ENCODE measurements at regions not wholly inside any gene's neighbourhood (a gene's known extent, or its start where the extent isn't known, plus 50 kb on each side); places are given as distances from the start of the nearest gene placed in this dataset.
A peak's percentile ranks its signal among the peaks of the same experiment; 100 is the strongest.

DNA sequence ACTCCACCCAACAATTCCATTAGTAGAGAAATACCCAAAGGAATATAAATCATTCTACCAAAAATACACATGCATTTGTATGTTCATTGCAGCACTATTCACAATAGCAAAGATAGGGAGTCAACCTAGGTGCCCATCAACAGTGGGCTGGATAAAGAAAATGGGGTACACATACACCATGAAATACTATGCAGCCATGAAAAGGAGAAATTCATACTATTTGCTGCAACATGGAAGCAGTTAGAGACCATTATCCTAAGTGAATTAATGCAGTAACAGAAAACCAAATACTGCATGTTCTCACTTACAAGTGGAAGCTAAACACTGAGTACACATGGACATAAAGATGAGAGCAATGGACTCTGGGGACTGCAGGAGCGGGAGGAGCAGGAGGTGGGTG is 72.4 kb upstream of the MBOAT1 start:
- TF ChIP-seq, protein P1, sequence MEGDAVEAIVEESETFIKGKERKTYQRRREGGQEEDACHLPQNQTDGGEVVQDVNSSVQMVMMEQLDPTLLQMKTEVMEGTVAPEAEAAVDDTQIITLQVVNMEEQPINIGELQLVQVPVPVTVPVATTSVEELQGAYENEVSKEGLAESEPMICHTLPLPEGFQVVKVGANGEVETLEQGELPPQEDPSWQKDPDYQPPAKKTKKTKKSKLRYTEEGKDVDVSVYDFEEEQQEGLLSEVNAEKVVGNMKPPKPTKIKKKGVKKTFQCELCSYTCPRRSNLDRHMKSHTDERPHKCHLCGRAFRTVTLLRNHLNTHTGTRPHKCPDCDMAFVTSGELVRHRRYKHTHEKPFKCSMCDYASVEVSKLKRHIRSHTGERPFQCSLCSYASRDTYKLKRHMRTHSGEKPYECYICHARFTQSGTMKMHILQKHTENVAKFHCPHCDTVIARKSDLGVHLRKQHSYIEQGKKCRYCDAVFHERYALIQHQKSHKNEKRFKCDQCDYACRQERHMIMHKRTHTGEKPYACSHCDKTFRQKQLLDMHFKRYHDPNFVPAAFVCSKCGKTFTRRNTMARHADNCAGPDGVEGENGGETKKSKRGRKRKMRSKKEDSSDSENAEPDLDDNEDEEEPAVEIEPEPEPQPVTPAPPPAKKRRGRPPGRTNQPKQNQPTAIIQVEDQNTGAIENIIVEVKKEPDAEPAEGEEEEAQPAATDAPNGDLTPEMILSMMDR (IDR thresholded peaks at IDR 0.05): no peak
- TF ChIP-seq POLR2AphosphoS5 (IDR thresholded peaks at IDR 0.05) (no peak), EP300 (IDR thresholded peaks at IDR 0.05) (no peak), POLR2A (IDR thresholded peaks at IDR 0.05) (no peak)
- WGBS, 2 donors: 100% methylated on average over 1 of the region's 1 CpG
- Histone ChIP-seq H3K27me3 (no peaks in the 10 kb centered on the region), H3K9me3 (no peaks in the 10 kb centered on the region), H3K4me3 (no peak overlapping the region), H3K4me1 (no peaks in the 10 kb centered on the region), H3K36me3 (no peaks in the 10 kb centered on the region), H3K27ac (no peak overlapping the region)
- ATAC-seq (ENCODE audit: low FRiP score in 2 of 2): no peak
- no peak for DNase-seq

DNA sequence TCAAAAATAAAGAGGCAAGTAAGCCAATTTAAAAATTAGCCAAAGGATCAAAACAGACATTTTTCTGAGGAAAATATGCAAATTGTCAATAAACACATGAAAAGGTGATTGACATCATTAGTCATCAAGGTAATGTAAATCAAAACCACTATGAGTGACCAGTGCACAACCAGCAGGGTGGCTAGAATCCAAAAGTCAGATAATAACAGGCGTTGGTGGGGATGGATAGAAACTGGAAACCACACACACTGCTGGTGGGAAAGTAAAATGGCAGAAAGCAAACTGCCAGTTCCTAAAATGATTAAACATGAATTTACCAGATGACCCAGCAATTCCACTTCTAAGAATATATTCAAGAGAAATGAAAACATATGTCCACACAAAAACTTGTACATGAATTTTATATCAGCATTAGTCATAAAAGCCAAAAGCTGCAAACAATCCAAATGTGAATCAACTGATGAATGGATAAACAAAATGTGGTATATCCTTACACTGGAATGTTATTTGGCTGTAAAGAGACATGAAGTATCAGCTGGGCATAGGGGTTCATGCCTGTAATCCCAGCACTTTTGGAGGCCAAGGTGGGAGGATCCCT is 74.8 kb upstream of the MBOAT1 start:
- no peaks in the 10 kb centered on the region for H3K27me3 ChIP-seq
- WGBS, 2 donors: 65 to 77% methylated on average over 1 of the region's 1 CpG
- no peaks in the 10 kb centered on the region for H3K4me1 ChIP-seq
- no peak overlapping the region for H3K27ac ChIP-seq
- no peak overlapping the region for H3K4me3 ChIP-seq
- TF ChIP-seq EP300 (IDR thresholded peaks at IDR 0.05) (no peak), POLR2AphosphoS5 (IDR thresholded peaks at IDR 0.05) (no peak), POLR2A (IDR thresholded peaks at IDR 0.05) (no peak)
- TF ChIP-seq, protein P1 (IDR thresholded peaks at IDR 0.05): no peak
- ATAC-seq (ENCODE audit: low FRiP score in 2 of 2): no peak
- DNase-seq: no peak
- no peaks in the 10 kb centered on the region for H3K36me3 ChIP-seq
- H3K9me3 ChIP-seq: no peaks in the 10 kb centered on the region

DNA sequence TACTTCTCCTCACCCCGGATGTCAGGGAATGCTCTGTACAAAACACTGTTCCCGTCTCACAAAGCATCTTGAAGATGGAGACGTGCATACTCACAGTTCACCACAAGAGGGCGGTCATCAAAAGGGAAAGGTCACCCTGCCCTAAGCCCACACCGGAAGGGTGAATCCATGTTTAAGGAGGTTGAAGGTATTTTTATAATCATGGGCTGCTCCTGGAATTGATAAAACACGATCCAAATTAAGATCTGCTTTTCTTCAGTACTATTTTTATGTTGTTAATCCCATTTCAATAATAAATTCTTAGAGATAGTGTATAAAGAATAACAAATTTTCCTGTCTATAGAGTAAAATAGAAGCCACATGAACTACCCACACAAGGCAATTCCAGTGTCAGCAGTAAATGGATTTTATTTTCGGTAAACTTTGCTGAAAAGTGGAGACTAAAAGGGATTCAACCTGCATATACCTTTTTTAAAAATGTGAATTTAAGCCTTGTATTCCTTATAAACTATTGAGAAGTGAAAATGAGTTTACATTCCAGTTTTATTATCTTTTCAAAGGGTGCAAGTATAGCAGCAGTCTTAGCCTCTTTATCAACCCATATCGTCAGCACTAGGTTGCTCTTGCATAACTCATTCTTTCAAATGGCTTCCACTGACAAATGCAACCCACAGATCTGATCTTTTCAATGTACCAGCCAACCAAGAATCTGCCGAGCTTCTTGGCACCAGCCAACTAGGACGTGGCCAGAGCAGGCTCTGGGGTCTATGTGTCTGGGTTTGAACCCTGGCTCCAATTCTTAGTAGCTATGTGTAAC is 79.7 kb upstream of the MBOAT1 start:
- ATAC-seq (ENCODE audit: low FRiP score in 2 of 2) (peak; percentile 90 to 97), DNase-seq (peak in 1 of 2 donors; percentile 71)
- Histone ChIP-seq H3K9me3 (no peaks in the 10 kb centered on the region), H3K27me3 (no peaks in the 10 kb centered on the region), H3K4me3 (no peak overlapping the region), H3K4me1 (no peaks in the 10 kb centered on the region), H3K27ac (no peak overlapping the region), H3K36me3 (no peaks in the 10 kb centered on the region)
- 17 to 22% methylated on average over 10 of the region's 10 CpGs for WGBS, 2 donors
- TF ChIP-seq, protein P1 (IDR thresholded peaks at IDR 0.05): peak; percentile 79 to 92 (median 84)
- TF ChIP-seq POLR2AphosphoS5 (IDR thresholded peaks at IDR 0.05): no peak

DNA sequence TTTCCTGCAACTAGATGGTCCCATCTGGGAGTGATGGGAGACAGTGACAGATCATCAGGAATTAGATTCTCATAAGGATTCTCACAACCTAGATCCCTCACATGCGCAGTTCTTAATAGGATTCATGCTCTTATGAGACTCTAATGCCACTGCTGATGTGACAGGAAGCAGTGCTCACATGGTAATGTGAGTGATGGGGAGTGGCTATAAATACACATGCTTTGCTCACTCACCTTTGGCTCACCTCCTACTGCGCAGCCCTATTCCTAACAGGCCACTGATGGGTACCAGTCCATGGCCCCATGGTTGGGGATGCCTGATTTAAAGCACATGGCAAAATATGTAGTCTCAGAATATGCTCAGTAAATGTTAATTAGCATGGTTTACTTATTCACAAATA is 80.6 kb upstream of the MBOAT1 start:
- no peaks in the 10 kb centered on the region for H3K27me3 ChIP-seq
- WGBS, 2 donors: 97 to 98% methylated on average over 2 of the region's 2 CpGs
- no peak for TF ChIP-seq POLR2A (IDR thresholded peaks at IDR 0.05)
- no peak for TF ChIP-seq EP300 (IDR thresholded peaks at IDR 0.05)
- no peak for TF ChIP-seq POLR2AphosphoS5 (IDR thresholded peaks at IDR 0.05)
- TF ChIP-seq, protein P1 (IDR thresholded peaks at IDR 0.05): no peak
- no peaks in the 10 kb centered on the region for H3K9me3 ChIP-seq
- H3K27ac ChIP-seq: no peak overlapping the region
- ATAC-seq (ENCODE audit: low FRiP score in 2 of 2) (no peak), DNase-seq (no peak)
- no peaks in the 10 kb centered on the region for H3K36me3 ChIP-seq
- no peaks in the 10 kb centered on the region for H3K4me1 ChIP-seq
- H3K4me3 ChIP-seq: no peak overlapping the region
